Kidney (tissue), 13 donors: ENCODE measurements at regions not wholly inside any gene's neighbourhood (a gene's known extent, or its start where the extent isn't known, plus 50 kb on each side); places are given as distances from the start of the nearest gene placed in this dataset.

ENCODE experiments used
- DNase-seq, 5 donors: peaks; one replicate each; pipeline ENCODE4 v3.0.0-alpha.2; 2013 to 2020
- FAIRE-seq: peaks from 2 replicates; lab custom pipeline; 2012; peaks lifted over from hg19 to GRCh38; lab: Jason Lieb, UNC
- H3K27ac ChIP-seq, 2 donors: one replicate each; pipeline ENCODE4 v1.7.0; 2013; ENCODE audit warnings: low read depth in 2 of 2, low read length in 2 of 2, inconsistent platforms in 1 of 2
- H3K27me3 ChIP-seq: one replicate; pipeline ENCODE4 v1.7.1; 2013; ENCODE audit warnings: low read length, inconsistent platforms; ENCODE audit not compliant: control insufficient read depth, insufficient read depth
- H3K36me3 ChIP-seq, 3 donors: one replicate each; pipeline versions ENCODE4 v1.7.0 to v1.7.1; 2013; ENCODE audit warnings: low read length in 3 of 3, control low read depth in 1 of 3, inconsistent platforms in 1 of 3; ENCODE audit not compliant: insufficient read depth in 3 of 3, control insufficient read depth in 2 of 3
- H3K4me1 ChIP-seq, 3 donors: one replicate each; pipeline versions ENCODE4 v1.7.0 to v1.7.1; 2013; ENCODE audit warnings: low read length in 3 of 3, inconsistent platforms in 1 of 3, low read depth in 1 of 3; ENCODE audit not compliant: control insufficient read depth in 2 of 3, insufficient read depth in 2 of 3
- H3K4me3 ChIP-seq, 3 donors: one replicate each; pipeline versions ENCODE4 v1.7.0 to v1.8.1; 2013; ENCODE audit warnings: low read length in 3 of 3, control low read depth in 1 of 3, inconsistent platforms in 1 of 3
- H3K9ac ChIP-seq, 3 donors: one replicate each; pipeline versions ENCODE4 v1.7.0 to v1.7.1; 2013; ENCODE audit warnings: low read length in 3 of 3, control low read depth in 1 of 3, inconsistent platforms in 1 of 3
- H3K9me3 ChIP-seq, 3 donors: one replicate each; pipeline versions ENCODE4 v1.7.0 to v1.7.1; 2013; ENCODE audit warnings: low read length in 3 of 3, control low read depth in 1 of 3, inconsistent platforms in 1 of 3; ENCODE audit not compliant: control insufficient read depth in 2 of 3, insufficient read depth in 1 of 3
- CTCF ChIP-seq: IDR thresholded peaks from 3 replicates; pipeline ENCODE4 v1.5.1; 2012; ENCODE audit warnings: mild to moderate bottlenecking, moderate library complexity, borderline replicate concordance; ENCODE audit not compliant: insufficient read depth; ENCODE audit errors: extremely low read depth
- intact Hi-C: fragments of 100-400 bp; cut with DNase I; formaldehyde crosslinking; loops from one replicate; pipeline ENCODE4 v1.11.1; 2022
- donor health status: control.
- donor health status: control.
- donor health status: control.
- donor health status: control.
- donor health status: control.
- donor health status: DM: yes; HTN: yes; CAD: no.
- donor health status: Normal renal cell carcinoma (clear cell type).

- TF ChIP-seq CTCF = no peak
- intact Hi-C loops = no loop called here
Observed at GRCh38 chr14:87073880-87074570, 919.0 kb downstream of the GALC start.

GRCh38 chr14:87067591-87067990, 925.4 kb downstream of the GALC start:
- Histone ChIP-seq H3K27ac (no peak overlapping the region), H3K4me1 (no peaks in the 10 kb centered on the region), H3K9ac (no peak overlapping the region), H3K4me3 (no peak overlapping the region), H3K9me3 (no peaks in the 10 kb centered on the region), H3K27me3 (no peaks in the 10 kb centered on the region), H3K36me3 (no peaks in the 10 kb centered on the region)
- FAIRE-seq (no peak), DNase-seq (peak in 4 of 5 donors; percentile 35 to 55 (median 45))
- TF ChIP-seq CTCF = no peak
- intact Hi-C loops = no loop called here

More at GRCh38 chr14:87073880-87074570, 919.0 kb downstream of the GALC start:
- no peak overlapping the region for H3K4me3 ChIP-seq
- no peaks in the 10 kb centered on the region for H3K9me3 ChIP-seq
- no peak for FAIRE-seq
- no peaks in the 10 kb centered on the region for H3K4me1 ChIP-seq
- no peak overlapping the region for H3K9ac ChIP-seq
- no peak overlapping the region for H3K27ac ChIP-seq
- no peaks in the 10 kb centered on the region for H3K36me3 ChIP-seq
- H3K27me3 ChIP-seq = no peaks in the 10 kb centered on the region
- peak in 1 of 5 donors; percentile 26 for DNase-seq

- Histone ChIP-seq H3K4me1 (no peaks in the 10 kb centered on the region), H3K9me3 (no peaks in the 10 kb centered on the region), H3K4me3 (no peak overlapping the region), H3K9ac (no peak overlapping the region), H3K27ac (no peak overlapping the region), H3K36me3 (no peaks in the 10 kb centered on the region), H3K27me3 (no peaks in the 10 kb centered on the region)
- FAIRE-seq (no peak), DNase-seq (no peak)
- intact Hi-C loops = no loop called here
- TF ChIP-seq CTCF = no peak
Observed at GRCh38 chr14:87067061-87067460, 925.9 kb downstream of the GALC start.
